Skin of body (tissue), 1 donor: ENCODE measurements at regions not wholly inside any gene's neighbourhood (a gene's known extent, or its start where the extent isn't known, plus 50 kb on each side); places are given as distances from the start of the nearest gene placed in this dataset.
A peak's percentile ranks its signal among the peaks of the same experiment; 100 is the strongest.
"Not testable (repeated sequence)": the region's sequence is repeated elsewhere in the genome, so short reads cannot be mapped to it uniquely, and the experiment has no call there.

ENCODE experiments used
- DNase-seq: peaks from one replicate; lab custom pipeline; 2025; lab: John Stamatoyannopoulos, UW

DNA sequence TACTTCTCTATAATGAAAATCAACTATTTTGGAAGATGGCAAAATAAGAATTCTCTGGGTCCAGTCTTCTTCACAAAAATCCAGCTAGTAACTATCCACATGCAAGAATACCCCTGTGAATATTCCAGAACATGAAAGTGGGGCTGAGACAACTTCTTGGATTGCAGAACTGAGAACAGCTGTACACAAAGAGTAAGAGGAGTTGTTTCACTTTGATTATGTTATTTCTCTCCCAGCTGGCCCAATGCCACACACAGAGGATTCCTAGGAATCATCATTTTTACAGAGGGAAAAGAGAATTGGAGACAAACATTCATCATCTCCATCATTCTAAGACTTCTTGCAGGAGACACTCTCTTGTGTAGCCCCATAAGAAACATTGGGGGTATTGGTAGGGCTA is 782.2 kb upstream of the LCORL start:
- no peak for DNase-seq

DNA sequence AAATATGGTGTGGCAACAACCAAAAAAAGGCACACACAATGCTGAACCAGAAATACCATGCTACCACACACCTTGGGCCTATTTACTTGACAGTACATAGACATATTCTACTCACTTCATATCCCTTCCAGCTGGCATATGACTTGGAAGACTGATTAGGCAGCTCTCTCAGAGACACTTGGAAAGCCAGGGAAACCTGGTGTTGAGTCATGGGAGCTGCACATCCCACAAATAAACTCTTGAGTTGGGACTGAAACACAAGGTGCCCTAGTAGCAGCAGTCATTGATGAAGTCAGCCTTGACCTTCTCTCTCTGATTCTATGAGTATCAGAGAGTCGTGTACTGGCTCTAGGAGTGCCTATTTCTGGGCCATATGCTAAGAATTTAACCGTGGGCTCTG is 776.6 kb upstream of the LCORL start:
- DNase-seq, result no peak

DNA sequence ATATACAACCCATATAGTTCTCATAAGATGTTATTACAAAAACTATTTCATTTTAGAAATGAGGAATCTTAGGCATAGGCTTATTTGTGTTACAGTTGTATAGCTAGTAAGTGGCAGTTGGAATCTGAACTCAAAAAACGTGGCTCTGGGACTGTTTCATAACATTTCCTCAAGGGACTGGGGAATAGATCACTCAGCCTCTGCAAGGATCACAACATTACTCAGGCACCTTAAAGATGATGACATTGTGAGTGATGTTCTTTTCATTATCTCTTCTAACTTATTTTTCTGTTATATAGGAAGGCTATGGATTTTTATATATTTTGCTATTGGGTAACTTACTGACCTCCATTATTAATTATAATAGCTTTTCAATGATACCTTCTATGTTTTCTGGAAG is 774.2 kb upstream of the LCORL start:
- no peak for DNase-seq

DNA sequence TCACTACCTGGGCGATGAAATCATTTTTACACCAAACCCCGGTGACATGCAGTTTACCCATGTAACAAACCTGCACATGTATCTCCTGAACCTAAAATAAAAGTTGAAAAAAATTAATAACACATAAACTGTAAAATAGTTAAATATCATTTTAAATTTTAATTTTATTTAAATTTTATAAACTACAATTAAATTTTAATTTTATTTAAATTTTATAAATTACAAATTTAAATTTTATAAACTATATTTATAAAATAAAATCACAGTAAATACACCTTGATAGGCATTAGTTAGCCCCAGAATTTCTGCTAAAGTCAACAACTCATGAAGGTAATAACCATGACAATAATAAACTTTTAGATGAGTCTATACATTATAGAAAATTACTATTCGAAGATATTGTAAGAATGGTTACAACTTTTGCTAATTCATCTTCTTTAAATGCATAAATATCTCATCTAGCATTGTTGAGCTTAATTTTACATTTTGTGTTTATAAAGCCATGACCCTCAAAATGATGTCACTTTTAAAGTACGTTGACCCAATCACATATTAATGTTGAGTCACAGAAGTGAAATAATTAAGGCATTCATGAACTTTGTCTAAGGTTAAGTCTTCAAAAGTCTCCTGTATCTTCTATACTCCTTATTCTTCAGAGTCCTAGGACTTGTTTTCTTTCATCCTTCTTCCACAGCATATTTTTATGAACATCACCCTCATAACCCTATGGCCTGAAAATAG is 755.8 kb upstream of the LCORL start:
- DNase-seq, result no peak

DNA sequence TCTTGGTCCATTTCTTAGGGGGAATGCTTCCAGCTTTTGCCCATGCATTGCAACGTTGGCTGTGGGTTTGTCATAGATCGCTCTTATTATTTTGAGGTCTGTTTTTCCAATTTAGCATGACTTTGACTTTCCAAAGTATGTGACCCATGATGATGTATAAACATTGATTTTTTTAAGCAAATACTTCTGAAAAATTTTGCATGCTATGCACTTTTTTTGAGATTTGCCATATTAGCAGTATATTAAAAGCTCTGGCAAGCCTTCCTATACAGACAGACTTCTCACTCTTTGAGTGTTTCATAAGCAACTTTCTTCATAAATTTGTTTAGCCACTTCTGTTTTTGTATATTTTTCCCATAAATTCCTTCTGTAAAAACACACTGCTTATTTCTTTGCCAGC is 746.4 kb upstream of the LCORL start:
- no peak for DNase-seq

DNA sequence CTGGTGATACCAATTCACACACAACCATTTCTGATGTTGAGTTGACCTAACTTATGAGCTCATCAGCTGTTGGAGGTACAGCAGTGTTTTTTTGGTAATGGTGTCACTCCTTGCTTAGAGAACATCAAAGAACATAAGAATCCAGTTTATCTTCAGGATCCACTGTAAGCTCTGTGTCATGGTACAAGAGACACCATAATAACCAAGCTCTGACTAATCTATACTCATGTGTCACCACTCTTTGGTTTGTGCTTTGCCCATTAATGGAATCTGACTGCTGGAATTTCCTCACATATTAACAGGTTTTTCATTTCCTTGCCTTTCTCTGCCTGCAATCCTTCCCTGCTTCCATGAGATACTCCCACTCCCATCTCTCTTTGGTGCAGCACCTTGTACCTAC is 735.1 kb upstream of the LCORL start:
- DNase-seq, result no peak

DNA sequence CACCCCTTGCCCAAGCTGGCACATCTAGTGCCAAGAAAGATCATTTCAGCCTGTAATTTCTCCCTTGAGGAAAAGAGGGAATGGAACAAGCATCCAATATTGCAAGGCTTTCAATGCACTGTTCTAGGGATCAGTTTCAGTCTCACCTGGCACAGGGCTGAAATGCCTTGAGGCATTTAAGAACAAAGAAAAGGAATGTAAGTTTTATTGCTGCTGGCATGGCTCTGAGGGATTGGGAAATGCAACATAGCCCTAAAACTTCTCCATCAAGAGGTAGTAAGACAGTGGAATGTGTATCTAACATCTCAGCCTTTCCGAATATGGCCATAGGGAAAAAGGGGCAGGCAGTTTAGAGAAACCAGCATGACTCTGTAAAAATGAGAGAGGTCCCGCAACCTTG is 732.6 kb upstream of the LCORL start:
- DNase-seq, result no peak

DNA sequence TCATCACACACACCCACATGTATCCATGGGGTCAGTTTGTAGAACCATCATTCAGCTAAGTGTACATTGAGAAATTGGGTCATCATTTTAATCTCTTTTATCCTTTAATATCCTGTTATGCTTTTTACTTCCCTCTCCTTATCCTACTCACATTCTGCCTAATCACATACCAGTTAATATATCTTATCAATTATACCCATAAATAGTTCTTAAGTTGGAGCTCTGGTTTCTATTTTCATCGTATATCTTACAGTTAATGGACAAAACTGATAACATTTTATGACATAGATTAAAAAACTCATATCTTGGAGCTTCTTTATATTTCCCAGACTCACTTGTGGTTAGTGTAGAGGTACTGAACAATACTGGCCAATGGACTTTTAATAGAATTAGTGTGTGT is 729.5 kb upstream of the LCORL start:
- DNase-seq, result no peak

DNA sequence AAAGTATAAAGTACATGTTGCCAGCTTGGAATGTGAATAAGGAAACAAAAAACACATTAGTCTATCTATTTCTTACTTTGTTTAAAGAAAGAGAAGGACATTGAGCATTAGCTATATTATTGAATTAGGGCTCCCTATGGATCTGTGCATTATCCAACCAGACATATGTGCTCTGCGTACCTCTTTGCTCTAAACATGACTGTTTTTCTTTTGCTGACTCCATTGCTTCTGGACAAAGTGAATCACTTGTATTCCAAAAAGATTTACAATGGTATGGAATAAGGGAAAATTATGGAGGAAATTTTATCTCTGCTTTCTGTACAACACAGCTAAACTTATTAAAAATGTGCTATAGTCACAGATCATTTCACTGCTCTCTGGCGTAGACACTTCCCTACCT is 727.8 kb upstream of the LCORL start:
- DNase-seq, result peak; percentile 7

DNA sequence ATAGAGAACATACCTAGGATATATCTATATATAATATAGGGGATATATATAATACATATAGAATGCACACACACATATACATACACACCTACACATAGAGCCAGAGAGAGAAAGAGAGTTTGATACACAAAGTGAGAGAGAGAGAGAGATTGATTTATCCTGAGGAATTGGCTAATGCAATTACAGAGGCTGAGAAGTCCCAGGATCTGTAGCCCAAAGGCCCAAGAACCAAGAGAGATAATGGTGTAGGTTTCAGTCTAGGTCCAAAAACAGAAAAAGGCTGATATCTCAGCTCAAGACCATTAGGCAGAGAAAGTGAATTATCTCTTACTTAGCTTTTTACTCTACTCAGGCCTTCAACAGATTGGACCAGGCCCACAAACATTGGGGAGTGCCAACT is 715.0 kb upstream of the LCORL start:
- DNase-seq, result no peak

DNA sequence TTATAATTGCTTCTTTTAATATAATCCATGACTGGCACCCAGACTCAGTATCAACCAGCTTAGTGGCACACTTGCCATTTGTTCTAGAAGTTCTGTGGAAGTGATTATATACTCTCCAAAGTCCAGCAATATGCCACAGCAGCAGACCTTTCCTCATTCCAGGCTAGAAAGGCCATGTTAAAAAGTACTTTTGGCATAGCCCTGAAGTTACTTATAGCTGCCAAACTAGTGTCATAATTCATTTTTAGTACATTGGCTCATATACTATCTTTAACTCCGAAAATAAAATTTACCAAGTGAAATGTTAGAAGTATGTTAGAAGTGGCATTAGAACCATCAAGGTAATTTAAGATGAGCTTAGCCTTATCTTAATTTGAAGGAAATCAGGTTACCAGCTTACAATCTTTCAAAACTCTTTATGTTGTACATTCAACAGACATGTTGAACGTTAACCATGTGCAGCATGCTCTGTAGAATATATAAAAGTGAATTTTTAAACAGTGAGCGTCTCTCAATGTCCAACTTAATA is 714.2 kb upstream of the LCORL start:
- DNase-seq, result no peak

DNA sequence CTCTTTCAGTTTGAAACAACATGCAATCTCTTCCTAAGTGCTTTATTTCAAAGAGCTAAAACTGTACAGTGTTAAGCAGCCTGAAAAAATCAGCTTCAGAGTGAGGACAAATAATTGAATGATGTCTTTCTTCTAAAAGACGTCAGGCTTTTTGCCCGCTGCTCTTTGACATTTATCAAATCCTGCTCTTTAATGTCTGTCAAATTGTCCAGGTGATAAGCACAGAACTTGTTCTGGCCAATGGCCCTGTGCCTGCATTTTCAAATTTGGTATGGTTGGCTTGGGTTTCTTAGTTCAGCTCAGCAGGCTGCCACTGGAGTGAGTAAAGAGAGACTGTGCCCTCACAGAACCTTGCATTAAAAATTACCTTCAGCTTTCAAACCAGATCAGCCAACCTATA is 712.9 kb upstream of the LCORL start:
- DNase-seq, result no peak

DNA sequence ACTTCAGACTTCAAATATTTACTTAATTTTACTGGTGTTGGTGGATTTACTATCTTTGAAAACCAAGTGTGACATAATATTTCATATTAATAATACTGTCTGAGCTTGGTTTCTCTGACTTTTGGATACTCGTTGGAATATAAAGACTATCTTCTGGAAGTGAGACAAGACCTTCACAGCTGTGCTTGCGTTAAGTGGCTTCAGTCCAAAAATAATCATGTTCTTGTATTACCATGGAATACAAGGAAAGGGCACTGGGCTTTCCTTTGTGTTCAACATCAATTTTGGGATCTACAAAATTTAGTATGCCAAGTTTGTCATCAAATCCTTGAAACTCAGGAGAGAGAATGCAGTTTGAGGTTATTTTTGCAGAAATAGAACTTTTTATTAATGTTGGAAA is 712.4 kb upstream of the LCORL start:
- DNase-seq, result peak; percentile 23

DNA sequence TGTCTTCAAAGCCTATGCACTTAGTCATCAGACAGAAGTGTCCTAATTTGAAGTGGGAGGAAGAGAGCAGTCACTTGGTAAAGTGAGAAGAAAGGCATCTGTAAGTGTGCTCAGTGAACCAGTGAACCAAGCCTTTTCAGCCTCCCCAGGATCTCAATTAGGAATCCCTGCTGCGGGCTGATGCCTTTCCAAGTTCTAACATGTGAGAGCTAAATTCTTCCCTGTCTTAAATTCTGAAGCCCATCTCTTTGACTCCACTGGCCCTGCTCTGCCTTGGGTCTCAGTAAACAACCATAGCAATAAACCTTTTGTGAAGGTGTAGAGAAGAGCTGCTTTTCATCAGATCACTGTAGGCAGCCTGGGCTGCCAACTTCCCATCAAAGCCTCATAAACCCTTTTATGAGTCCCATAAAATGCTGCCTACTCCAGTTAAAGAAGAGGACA is 701.2 kb upstream of the LCORL start:
- no peak for DNase-seq

DNA sequence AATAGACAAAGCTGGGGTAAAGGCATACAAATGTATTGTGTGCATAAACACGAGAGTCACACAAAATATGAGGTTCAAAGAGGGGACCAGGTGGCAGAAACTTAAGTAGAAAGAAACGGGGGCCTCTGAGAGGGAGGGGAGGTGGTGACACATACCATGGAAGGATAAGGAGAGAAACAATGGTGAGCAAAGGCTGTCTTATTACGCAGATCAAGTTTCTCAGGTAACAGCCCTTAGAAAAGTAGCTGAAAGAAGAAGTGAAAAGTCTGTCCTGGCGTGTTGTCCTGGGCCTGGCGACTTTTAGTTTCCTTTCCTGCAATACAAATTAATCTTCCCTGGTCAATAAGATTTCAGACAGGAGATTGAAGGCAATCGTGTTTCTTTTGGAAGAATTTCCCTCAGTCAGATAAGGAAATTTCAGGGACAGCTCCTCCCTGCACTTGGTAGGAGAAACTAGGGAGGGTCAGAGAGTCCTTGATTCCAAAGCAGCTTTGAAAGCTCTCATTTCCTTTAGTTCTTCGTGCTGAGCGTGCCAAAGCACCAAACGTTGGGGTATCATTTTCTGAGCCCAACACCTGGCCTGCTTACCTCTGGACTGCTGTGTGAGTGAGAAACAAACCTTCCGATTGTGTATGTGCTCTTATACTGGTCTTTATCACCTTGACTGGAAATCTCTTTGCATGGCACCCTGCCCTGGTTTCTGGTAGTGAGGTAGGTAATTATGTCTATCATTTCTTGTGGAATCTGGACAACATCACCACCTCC is 676.7 kb upstream of the LCORL start:
- no peak for DNase-seq

DNA sequence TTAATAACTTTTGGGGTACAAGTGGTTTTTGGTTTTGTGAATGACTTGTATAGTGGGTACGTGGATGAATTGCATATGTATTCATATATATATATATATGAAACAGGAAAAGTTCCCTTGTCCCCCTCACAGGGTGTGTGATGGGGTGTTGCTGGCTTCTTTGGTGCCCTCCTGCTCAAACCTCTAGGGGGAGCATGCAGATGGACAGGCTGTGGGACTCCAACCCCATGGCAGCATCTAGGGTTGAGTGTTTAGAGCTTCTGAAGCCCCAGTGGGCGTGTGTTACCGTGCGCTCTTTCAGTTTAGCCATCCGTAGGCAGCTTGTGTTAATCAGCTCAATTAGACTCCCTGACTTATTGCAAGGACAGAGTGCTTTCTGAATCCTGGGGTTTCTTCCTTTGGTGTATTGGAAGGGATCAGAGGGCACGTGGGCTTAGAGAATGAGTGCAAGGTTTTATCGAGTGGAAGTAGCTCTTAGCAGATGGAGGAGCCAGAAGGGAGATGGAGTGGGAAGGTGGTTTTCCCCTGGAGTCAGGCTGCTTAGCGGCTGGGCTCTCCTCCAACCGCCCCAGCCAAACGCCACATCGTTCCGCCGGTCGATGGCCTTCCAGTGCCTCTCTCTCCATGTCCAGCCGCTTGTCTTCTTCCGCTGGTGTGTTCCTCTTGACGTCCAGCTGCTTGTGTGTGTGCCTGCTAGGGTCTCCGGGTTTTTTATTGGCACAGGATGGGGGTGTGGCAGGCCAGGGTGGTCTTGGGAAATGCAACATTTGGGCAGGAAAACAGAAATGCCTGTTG is 674.4 kb upstream of the LCORL start:
- no peak for DNase-seq

DNA sequence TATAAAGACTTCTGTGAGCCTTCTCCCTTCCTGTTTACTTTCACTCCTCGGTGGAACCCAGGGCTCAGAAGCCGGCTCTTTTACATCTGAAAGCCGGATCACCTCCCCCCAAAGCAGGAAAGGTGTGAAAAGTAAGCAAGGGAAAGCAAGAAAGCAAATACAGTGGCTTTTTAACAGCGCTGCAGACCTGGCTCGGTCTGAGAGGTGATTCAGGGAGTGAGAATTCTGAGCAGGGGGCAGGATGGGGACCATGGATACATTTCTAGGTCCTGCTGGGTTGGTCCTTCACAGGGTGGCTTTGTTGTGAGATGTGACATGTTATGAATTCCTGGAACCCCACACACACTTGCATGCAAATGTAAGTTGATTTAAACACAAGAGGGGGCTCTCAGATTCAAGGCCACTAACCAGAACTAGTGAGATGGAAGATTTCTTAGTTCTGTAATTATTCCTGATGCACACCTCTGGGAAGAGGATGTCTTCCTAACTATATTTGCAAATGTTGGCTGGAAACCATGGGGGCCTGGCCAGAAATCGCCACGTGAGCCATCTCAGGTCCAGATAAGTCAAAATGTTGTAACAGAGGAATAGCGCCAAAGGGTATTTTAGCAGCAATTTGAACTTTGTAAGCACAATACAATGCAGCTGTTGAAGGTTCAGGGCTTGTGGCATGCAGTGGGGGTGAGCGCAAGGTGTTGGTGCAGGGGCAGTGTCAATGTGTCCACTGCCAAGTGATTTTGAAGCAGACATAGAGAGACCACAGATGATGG is 670.1 kb upstream of the LCORL start:
- DNase-seq, result no peak

DNA sequence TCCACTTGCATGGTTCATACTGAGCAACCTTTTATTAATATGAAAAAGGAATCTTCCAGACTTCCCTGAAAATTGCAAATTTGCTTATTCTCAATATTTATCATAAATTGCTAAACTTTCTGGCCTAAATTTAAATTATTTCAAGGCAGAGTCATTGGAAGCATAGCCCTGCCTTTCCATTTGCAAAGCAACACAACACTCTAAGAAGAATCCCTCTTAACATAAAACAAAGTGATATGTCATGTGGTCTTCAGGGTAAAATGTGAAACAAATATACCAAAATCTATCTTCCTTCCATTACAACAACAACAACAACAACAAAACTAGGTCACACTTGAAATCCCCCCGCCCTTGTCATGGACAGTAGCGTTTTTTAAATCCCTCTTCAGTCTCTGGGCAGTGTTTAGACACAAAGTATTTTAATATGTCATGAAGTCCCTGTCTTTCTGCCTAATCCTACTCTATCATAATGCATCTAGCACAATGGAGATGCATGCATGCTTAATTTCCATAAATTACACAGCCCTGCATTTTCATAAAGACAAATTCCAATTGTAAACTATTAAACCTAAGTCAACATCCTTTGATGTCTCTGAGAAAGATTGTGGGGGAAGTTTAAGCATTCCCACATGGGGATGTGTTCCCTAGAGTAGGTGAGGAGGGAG is 668.9 kb upstream of the LCORL start:
- no peak for DNase-seq

DNA sequence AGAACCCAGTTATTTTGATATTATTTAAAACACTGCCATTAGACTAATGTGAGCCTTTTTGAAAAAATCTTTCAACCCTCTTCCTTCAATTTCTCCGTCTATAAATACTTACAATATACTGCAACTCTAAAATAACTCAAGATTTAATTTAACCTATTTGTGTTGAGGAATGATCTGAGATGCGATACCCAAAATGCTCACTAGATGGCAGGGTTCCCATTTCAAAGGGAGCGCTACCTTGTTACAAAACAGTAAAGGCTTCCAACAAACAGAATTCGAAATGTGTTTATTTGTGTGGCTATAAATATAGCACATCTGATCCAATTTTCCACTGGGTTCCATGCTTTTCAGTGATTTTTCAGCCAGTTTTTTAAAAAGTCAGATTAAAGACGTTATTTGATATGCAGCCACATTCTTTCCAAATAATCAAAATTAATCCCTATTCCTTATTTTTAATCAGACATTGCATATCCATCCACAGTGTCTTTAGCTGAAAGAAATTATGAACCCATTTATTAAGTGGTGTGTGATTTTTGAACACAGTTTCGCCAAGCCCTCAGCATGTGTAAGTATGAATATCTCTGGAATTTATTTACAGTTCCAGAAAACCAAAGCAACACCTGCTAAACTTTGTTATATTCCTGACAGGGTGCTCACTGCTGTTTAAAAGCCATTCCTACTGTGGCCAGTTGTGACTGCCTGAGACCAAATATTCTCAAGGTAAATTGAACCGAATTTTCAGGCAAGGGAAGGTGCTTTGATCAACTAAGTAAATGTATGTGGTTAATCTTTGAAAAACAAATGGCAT is 668.0 kb upstream of the LCORL start:
- DNase-seq, result peak; percentile 86

DNA sequence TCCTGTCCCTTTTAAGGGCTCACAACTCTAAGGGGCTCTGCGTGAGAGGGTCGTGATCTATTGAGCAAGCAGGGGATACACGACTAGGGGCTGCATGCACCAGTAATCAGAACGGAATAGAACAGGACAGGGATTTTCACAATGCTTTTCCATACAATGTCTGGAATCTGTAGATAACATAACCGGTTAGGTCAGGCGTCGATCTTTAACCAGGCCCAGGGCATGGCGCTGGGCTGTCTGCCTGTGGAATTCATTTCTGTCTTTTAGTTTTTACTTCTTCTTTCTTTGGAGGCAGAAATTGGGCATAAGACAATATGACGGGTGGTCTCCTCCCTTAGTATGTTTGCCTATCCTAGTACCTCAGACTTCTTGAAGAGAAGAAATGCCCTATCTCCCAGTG is 666.8 kb upstream of the LCORL start:
- DNase-seq, result not testable (repeated sequence)
